Esophagus (tissue), 2 donors: ENCODE measurements at regions not wholly inside any gene's neighbourhood (a gene's known extent, or its start where the extent isn't known, plus 50 kb on each side); places are given as distances from the start of the nearest gene placed in this dataset.

Experiments
- H3K27ac ChIP-seq, 2 donors: one replicate each; pipeline ENCODE4 v1.5.1; 2013; ENCODE audit warnings: low read depth in 2 of 2, mild to moderate bottlenecking in 2 of 2, inconsistent platforms in 1 of 2, low read length in 1 of 2, moderate library complexity in 1 of 2
- H3K27me3 ChIP-seq, 2 donors: one replicate each; pipeline ENCODE4 v1.6.1; 2013; ENCODE audit warnings: low read length in 2 of 2, control low read depth in 1 of 2, mild to moderate bottlenecking in 1 of 2; ENCODE audit not compliant: insufficient read depth in 2 of 2, control insufficient read depth in 1 of 2
- H3K36me3 ChIP-seq, 2 donors: one replicate each; pipeline ENCODE4 v1.6.1; 2013; ENCODE audit warnings: low read length in 1 of 2; ENCODE audit not compliant: control insufficient read depth in 2 of 2, insufficient read depth in 2 of 2
- H3K4me1 ChIP-seq, 2 donors: one replicate each; pipeline ENCODE4 v1.6.1; 2013; ENCODE audit warnings: low read length in 1 of 2; ENCODE audit not compliant: control insufficient read depth in 2 of 2, insufficient read depth in 2 of 2
- H3K4me3 ChIP-seq, 2 donors: one replicate each; pipeline ENCODE4 v1.5.1; 2013; ENCODE audit warnings: low read length in 2 of 2, mild to moderate bottlenecking in 2 of 2, low read depth in 1 of 2, moderate library complexity in 1 of 2
- H3K9me3 ChIP-seq, 2 donors: one replicate each; pipeline ENCODE4 v1.6.1; 2013; ENCODE audit warnings: mild to moderate bottlenecking in 2 of 2, low read depth in 1 of 2, low read length in 1 of 2, moderate library complexity in 1 of 2; ENCODE audit not compliant: control insufficient read depth in 2 of 2, insufficient read depth in 1 of 2
- WGBS, 2 donors: extraction: QIAGEN DNeasy Blood & Tissue Kit; methylation state at CpG; one replicate each; pipeline ENCODE4 v1.1.7; 2013; 5-methylcytosine and 5-hydroxymethylcytosine counted together
- donor health status: healthy with polysubstance abuse.
- donor health status: Bipolar disorder and iron deficiency.

GRCh38 chr9:20030221-20030620 lies 241.4 kb upstream of the SLC24A2 start:
- Histone ChIP-seq H3K27ac (no peak overlapping the region), H3K36me3 (no peaks in the 10 kb centered on the region), H3K4me3 (no peak overlapping the region), H3K4me1 (peaks cover 0 to 3% of the 10 kb centered on the region in 2 donors), H3K9me3 (no peaks in the 10 kb centered on the region), H3K27me3 (no peaks in the 10 kb centered on the region)
- WGBS, 2 donors, result 88 to 91% methylated on average over 4 of the region's 4 CpGs

- H3K27me3 ChIP-seq, result no peaks in the 10 kb centered on the region
- H3K9me3 ChIP-seq, result no peaks in the 10 kb centered on the region
- H3K27ac ChIP-seq, result no peak overlapping the region
- no peak overlapping the region for H3K4me3 ChIP-seq
- no peaks in the 10 kb centered on the region for H3K36me3 ChIP-seq
- H3K4me1 ChIP-seq, result peaks cover 0 to 3% of the 10 kb centered on the region in 2 donors
- WGBS, 2 donors, result 46 to 68% methylated on average over 5 of the region's 5 CpGs
These were observed 240.0 kb upstream of the SLC24A2 start for GRCh38 chr9:20028849-20029231.

- 58 to 65% methylated on average over 6 of the region's 6 CpGs for WGBS, 2 donors
- H3K4me1 ChIP-seq, result peaks cover 0 to 3% of the 10 kb centered on the region in 2 donors
- H3K4me3 ChIP-seq, result no peak overlapping the region
- no peaks in the 10 kb centered on the region for H3K36me3 ChIP-seq
- no peaks in the 10 kb centered on the region for H3K9me3 ChIP-seq
- H3K27ac ChIP-seq, result no peak overlapping the region
- no peaks in the 10 kb centered on the region for H3K27me3 ChIP-seq
These were observed 239.5 kb upstream of the SLC24A2 start for GRCh38 chr9:20028192-20028848.

- H3K27me3 ChIP-seq, result no peaks in the 10 kb centered on the region
- no peaks in the 10 kb centered on the region for H3K36me3 ChIP-seq
- WGBS, 2 donors, result 61 to 72% methylated on average over 8 of the region's 8 CpGs
These were observed 235.2 kb upstream of the SLC24A2 start for GRCh38 chr9:20023961-20024571.

GRCh38 chr9:20023210-20023905 lies 234.5 kb upstream of the SLC24A2 start:
- Histone ChIP-seq H3K4me1 (no peaks in the 10 kb centered on the region), H3K4me3 (no peak overlapping the region), H3K36me3 (no peaks in the 10 kb centered on the region), H3K27ac (no peak overlapping the region), H3K27me3 (no peaks in the 10 kb centered on the region), H3K9me3 (no peaks in the 10 kb centered on the region)
- 83 to 84% methylated on average over 1 of the region's 1 CpG for WGBS, 2 donors

More at GRCh38 chr9:20023961-20024571, 235.2 kb upstream of the SLC24A2 start:
- Histone ChIP-seq H3K4me1 (peaks cover 0 to 2% of the 10 kb centered on the region in 2 donors), H3K4me3 (no peak overlapping the region), H3K27ac (no peak overlapping the region), H3K9me3 (no peaks in the 10 kb centered on the region)

- H3K27ac ChIP-seq, result no peak overlapping the region
- WGBS, 2 donors, result 63 to 70% methylated on average over 2 of the region's 2 CpGs
These were observed 233.6 kb upstream of the SLC24A2 start for GRCh38 chr9:20022410-20022809.

GRCh38 chr9:20016611-20017010 lies 227.8 kb upstream of the SLC24A2 start:
- Histone ChIP-seq H3K27ac (no peak overlapping the region), H3K27me3 (no peaks in the 10 kb centered on the region), H3K36me3 (no peaks in the 10 kb centered on the region), H3K9me3 (no peaks in the 10 kb centered on the region), H3K4me1 (no peaks in the 10 kb centered on the region), H3K4me3 (no peak overlapping the region)
- WGBS, 2 donors, result 81 to 90% methylated on average over 1 of the region's 1 CpG

More at GRCh38 chr9:20022410-20022809, 233.6 kb upstream of the SLC24A2 start:
- H3K4me1 ChIP-seq, result no peaks in the 10 kb centered on the region
- no peak overlapping the region for H3K4me3 ChIP-seq
- no peaks in the 10 kb centered on the region for H3K9me3 ChIP-seq
- H3K27me3 ChIP-seq, result no peaks in the 10 kb centered on the region
- H3K36me3 ChIP-seq, result no peaks in the 10 kb centered on the region

- H3K36me3 ChIP-seq, result no peaks in the 10 kb centered on the region
- H3K27me3 ChIP-seq, result no peaks in the 10 kb centered on the region
- H3K27ac ChIP-seq, result no peak overlapping the region
- 81 to 83% methylated on average over 2 of the region's 2 CpGs for WGBS, 2 donors
- no peaks in the 10 kb centered on the region for H3K4me1 ChIP-seq
- H3K9me3 ChIP-seq, result no peaks in the 10 kb centered on the region
- no peak overlapping the region for H3K4me3 ChIP-seq
These were observed 226.6 kb upstream of the SLC24A2 start for GRCh38 chr9:20015427-20015931.

- H3K36me3 ChIP-seq, result no peaks in the 10 kb centered on the region
- peaks cover 0 to 3% of the 10 kb centered on the region in 2 donors for H3K9me3 ChIP-seq
- H3K27me3 ChIP-seq, result no peaks in the 10 kb centered on the region
- no peak overlapping the region for H3K27ac ChIP-seq
- H3K4me3 ChIP-seq, result no peak overlapping the region
- 81 to 87% methylated on average over 4 of the region's 4 CpGs for WGBS, 2 donors
- no peaks in the 10 kb centered on the region for H3K4me1 ChIP-seq
These were observed 225.3 kb upstream of the SLC24A2 start for GRCh38 chr9:20014168-20014567.
